GM23338 (cell line): ENCODE measurements at regions not wholly inside any gene's neighbourhood (a gene's known extent, or its start where the extent isn't known, plus 50 kb on each side); places are given as distances from the start of the nearest gene placed in this dataset.

Experiments used
- ATAC-seq: fragments of 200-7000 bp; cut with Tn5 transposase; 3 replicates; pipeline ENCODE4 v1.9.1; 2020
- DNase-seq: peaks from one replicate; pipeline ENCODE4 v3.0.0-alpha.2; 2015; ENCODE audit warnings: low spot score
- H2AFZ ChIP-seq: fragments of 200-600 bp; sonication (generic); 2 replicates; pipeline ENCODE4 v1.8.0; 2016; ENCODE audit warnings: antibody characterized with exemption, mild to moderate bottlenecking, moderate library complexity
- H3F3A ChIP-seq: fragments of 200-600 bp; sonication (generic); replicated peaks from 2 replicates; pipeline ENCODE4 v1.8.0; 2017; ENCODE audit warnings: antibody characterized with exemption, mixed run types, low read depth
- H3K27ac ChIP-seq: fragments of 200-600 bp; sonication (generic); 2 replicates; pipeline ENCODE4 v1.6.1; 2016; ENCODE audit warnings: low read depth
- H3K27me3 ChIP-seq: fragments of 200-600 bp; sonication (generic); 2 replicates; pipeline ENCODE4 v1.8.0; 2016; ENCODE audit warnings: mild to moderate bottlenecking, mixed run types, moderate library complexity; ENCODE audit not compliant: insufficient read depth
- H3K36me3 ChIP-seq: fragments of 200-600 bp; sonication (generic); 2 replicates; pipeline ENCODE4 v1.8.0; 2016; ENCODE audit warnings: mild to moderate bottlenecking; ENCODE audit not compliant: insufficient read depth
- H3K4me1 ChIP-seq: fragments of 200-600 bp; sonication (generic); 2 replicates; pipeline ENCODE4 v1.8.0; 2016; ENCODE audit warnings: mild to moderate bottlenecking, moderate library complexity; ENCODE audit not compliant: insufficient read depth
- H3K4me2 ChIP-seq: fragments of 200-600 bp; sonication (generic); 2 replicates; pipeline ENCODE4 v1.7.1; 2017; ENCODE audit warnings: mixed run types
- H3K4me3 ChIP-seq: fragments of 200-600 bp; sonication (generic); 2 replicates; pipeline ENCODE4 v1.6.1; 2016; ENCODE audit warnings: mixed run types
- H3K79me2 ChIP-seq: fragments of 200-600 bp; sonication (generic); replicated peaks from 2 replicates; pipeline ENCODE4 v1.8.0; 2017; ENCODE audit warnings: mild to moderate bottlenecking; ENCODE audit not compliant: insufficient read depth
- H3K9me2 ChIP-seq: fragments of 200-600 bp; sonication (generic); 2 replicates; pipeline ENCODE4 v1.8.0; 2017; ENCODE audit not compliant: insufficient read depth
- H4K20me1 ChIP-seq: fragments of 200-600 bp; sonication (generic); replicated peaks from 2 replicates; pipeline ENCODE4 v1.8.0; 2017; ENCODE audit warnings: mild to moderate bottlenecking; ENCODE audit not compliant: insufficient read depth
- H3K27ac Mint-ChIP-seq: 2 replicates; pipeline ENCODE4 v1.8.0; 2020; ENCODE audit warnings: inconsistent platforms, mild to moderate bottlenecking, moderate library complexity, mixed read lengths
- H3K27me3 Mint-ChIP-seq: 3 replicates; pipeline ENCODE4 v1.8.0; 2022; ENCODE audit warnings: low read depth, mild to moderate bottlenecking, moderate library complexity, mixed read lengths, inconsistent platforms; ENCODE audit not compliant: insufficient read depth, poor library complexity
- H3K36me3 Mint-ChIP-seq: 3 replicates; pipeline ENCODE4 v1.8.0; 2021; ENCODE audit warnings: low read depth, mild to moderate bottlenecking, inconsistent platforms, moderate library complexity, mixed read lengths
- H3K4me1 Mint-ChIP-seq: 3 replicates; pipeline ENCODE4 v1.8.0; 2020; ENCODE audit warnings: mild to moderate bottlenecking, inconsistent platforms, mixed read lengths
- H3K4me3 Mint-ChIP-seq: 3 replicates; pipeline ENCODE4 v1.8.0; 2021; ENCODE audit warnings: moderate library complexity, mild to moderate bottlenecking, inconsistent platforms, mixed read lengths
- H3K9me3 Mint-ChIP-seq: 3 replicates; pipeline ENCODE4 v1.8.0; 2020; ENCODE audit warnings: moderate library complexity, mild to moderate bottlenecking, inconsistent platforms, mixed read lengths
- CREB1 ChIP-seq: fragments of 250-450 bp; sonication (Bioruptor Pico); IDR thresholded peaks from 2 replicates; pipeline ENCODE4 v1.5.0; 2020; ENCODE audit warnings: low read depth, mild to moderate bottlenecking, moderate library complexity
- ETS1 ChIP-seq: IDR thresholded peaks from 2 replicates; pipeline ENCODE4 v1.6.1; 2016; ENCODE audit warnings: antibody characterized with exemption
- EZH2 ChIP-seq: fragments of 200-600 bp; sonication (generic); IDR thresholded peaks from one replicate; pipeline ENCODE4 v1.8.0; 2017; ENCODE audit warnings: antibody characterized with exemption, mild to moderate bottlenecking, low read depth; ENCODE audit not compliant: unreplicated experiment
- EZH2phosphoT487 ChIP-seq: fragments of 200-600 bp; sonication (generic); IDR thresholded peaks from one replicate; pipeline ENCODE4 v1.8.1; 2018; ENCODE audit warnings: antibody characterized with exemption; ENCODE audit not compliant: unreplicated experiment
- JUNB ChIP-seq: IDR thresholded peaks from one replicate; pipeline ENCODE4 v1.6.1; 2016; ENCODE audit warnings: antibody characterized with exemption; ENCODE audit not compliant: unreplicated experiment
- ZNF331 ChIP-seq: fragments of 250-450 bp; sonication (Bioruptor Pico); IDR thresholded peaks from 2 replicates; pipeline ENCODE4 v1.5.0; 2020; ENCODE audit warnings: low read depth, mild to moderate bottlenecking, moderate library complexity
- ZNF462 ChIP-seq: fragments of 250-450 bp; sonication (Bioruptor Pico); IDR thresholded peaks from 2 replicates; pipeline ENCODE4 v1.5.0; 2020; ENCODE audit warnings: mild to moderate bottlenecking, moderate library complexity

GRCh38 chr4:141843136-141843535 is 206.8 kb downstream of the IL15 start:
- Histone ChIP-seq H3K27ac (no peak overlapping the region), H3K36me3 (no peaks in the 10 kb centered on the region), H3K4me3 (no peak overlapping the region), H3K79me2 (no peaks in the 10 kb centered on the region), H3F3A (no peaks in the 10 kb centered on the region), H4K20me1 (no peaks in the 10 kb centered on the region), H2AFZ (no peak overlapping the region), H3K4me2 (no peak overlapping the region), H3K9me2 (no peaks in the 10 kb centered on the region; the same call in 1 of the 2 replicates), H3K27me3 (no peaks in the 10 kb centered on the region), H3K4me1 (no peaks in the 10 kb centered on the region; the same call in 1 of the 2 replicates)
- no peaks in the 10 kb centered on the region for H3K4me1 Mint-ChIP-seq
- H3K4me3 Mint-ChIP-seq: no peak overlapping the region
- TF ChIP-seq CREB1 (CRISPR knock-in tag) (no peak), ZNF331 (no peak), ETS1 (no peak), JUNB (no peak), EZH2 (no peak), EZH2phosphoT487 (no peak), ZNF462 (no peak)
- H3K27me3 Mint-ChIP-seq: peaks cover 1% of the 10 kb centered on the region
- no peaks in the 10 kb centered on the region for H3K36me3 Mint-ChIP-seq
- ATAC-seq (no peak), DNase-seq (no peak)
- H3K9me3 Mint-ChIP-seq: no peaks in the 10 kb centered on the region
- no peak overlapping the region for H3K27ac Mint-ChIP-seq
